Activated naive CD8-positive, alpha-beta T cell treated with anti-CD3 and anti-CD28 coated beads for 36 hours (primary cell): ENCODE measurements at regions not wholly inside any gene's neighbourhood (a gene's known extent, or its start where the extent isn't known, plus 50 kb on each side); places are given as distances from the start of the nearest gene placed in this dataset.

ENCODE experiments used
- DNase-seq: peaks from one replicate; pipeline ENCODE4 v3.0.0; 2021
- H3K27ac Mint-ChIP-seq: one replicate; pipeline ENCODE4 v1.8.0; 2022; ENCODE audit warnings: mild to moderate bottlenecking, moderate library complexity, mixed read lengths
- H3K27me3 Mint-ChIP-seq: one replicate; pipeline ENCODE4 v1.8.0; 2022; ENCODE audit warnings: mild to moderate bottlenecking, mixed read lengths
- H3K36me3 Mint-ChIP-seq: one replicate; pipeline ENCODE4 v1.8.0; 2021; ENCODE audit warnings: mild to moderate bottlenecking, mixed read lengths
- H3K4me1 Mint-ChIP-seq: one replicate; pipeline ENCODE4 v1.8.0; 2021; ENCODE audit warnings: mixed read lengths
- H3K4me3 Mint-ChIP-seq: one replicate; pipeline ENCODE4 v1.8.0; 2022; ENCODE audit warnings: mild to moderate bottlenecking, moderate library complexity, mixed read lengths
- H3K9me3 Mint-ChIP-seq: one replicate; pipeline ENCODE4 v1.8.0; 2022; ENCODE audit warnings: mixed read lengths

- Mint-ChIP-seq H3K4me1 (no peaks in the 10 kb centered on the region), H3K27ac (no peak overlapping the region), H3K27me3 (peaks cover 8% of the 10 kb centered on the region), H3K4me3 (no peak overlapping the region), H3K9me3 (no peaks in the 10 kb centered on the region), H3K36me3 (no peaks in the 10 kb centered on the region)
- no peak for DNase-seq
Measured at GRCh38 chr2:114049280-114049679, 159.4 kb downstream of the ACTR3 start.

GRCh38 chr2:114049826-114050225 lies 159.9 kb downstream of the ACTR3 start:
- no peak for DNase-seq
- H3K4me1 Mint-ChIP-seq = no peaks in the 10 kb centered on the region
- H3K4me3 Mint-ChIP-seq = no peak overlapping the region
- no peaks in the 10 kb centered on the region for H3K9me3 Mint-ChIP-seq
- peaks cover 8% of the 10 kb centered on the region for H3K27me3 Mint-ChIP-seq
- H3K27ac Mint-ChIP-seq = no peak overlapping the region
- H3K36me3 Mint-ChIP-seq = no peaks in the 10 kb centered on the region

DNA sequence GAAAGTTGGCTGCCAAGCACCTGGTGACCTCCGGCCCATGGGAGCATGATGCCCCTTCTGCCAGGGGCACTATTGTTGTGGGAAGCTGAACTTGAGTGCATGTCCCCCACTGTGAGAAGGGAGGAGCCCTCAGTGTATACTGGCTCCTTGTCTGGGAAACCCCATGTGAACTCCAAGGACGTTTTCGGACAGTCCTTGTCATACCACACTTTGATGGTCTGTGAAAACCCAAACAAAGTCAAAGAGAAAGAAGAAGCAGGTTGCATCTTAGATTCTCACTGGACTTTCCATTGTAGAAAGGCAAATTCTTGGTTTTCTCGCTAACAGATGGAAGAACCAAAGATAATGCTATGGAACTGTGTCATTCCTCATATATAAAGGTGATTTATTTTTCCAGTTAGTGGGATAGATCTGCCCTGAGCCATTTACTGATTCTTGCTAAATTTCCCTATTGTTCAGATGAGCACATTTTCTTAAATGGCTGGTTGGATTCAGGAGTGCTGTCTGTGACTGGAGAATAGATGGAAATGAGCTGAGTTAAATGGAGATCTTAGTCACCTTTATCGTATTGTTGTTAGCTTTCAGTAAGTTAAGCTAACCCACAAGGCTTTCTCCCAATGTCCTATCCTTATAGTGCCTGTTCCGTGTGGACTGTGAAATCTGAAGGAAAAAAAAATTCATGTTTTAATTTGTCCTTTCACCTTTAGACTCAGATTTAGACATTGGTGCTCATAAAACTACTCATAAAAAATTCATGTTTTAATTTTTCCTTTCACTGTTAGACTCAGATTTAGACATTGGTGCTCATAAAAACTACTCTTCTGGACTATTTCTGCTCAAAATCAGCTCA lies 166.6 kb downstream of the ACTR3 start:
- peaks cover 8% of the 10 kb centered on the region for H3K27me3 Mint-ChIP-seq
- H3K4me3 Mint-ChIP-seq = no peak overlapping the region
- DNase-seq = no peak
- H3K36me3 Mint-ChIP-seq = no peaks in the 10 kb centered on the region
- no peaks in the 10 kb centered on the region for H3K9me3 Mint-ChIP-seq
- no peaks in the 10 kb centered on the region for H3K4me1 Mint-ChIP-seq
- H3K27ac Mint-ChIP-seq = no peak overlapping the region

DNA sequence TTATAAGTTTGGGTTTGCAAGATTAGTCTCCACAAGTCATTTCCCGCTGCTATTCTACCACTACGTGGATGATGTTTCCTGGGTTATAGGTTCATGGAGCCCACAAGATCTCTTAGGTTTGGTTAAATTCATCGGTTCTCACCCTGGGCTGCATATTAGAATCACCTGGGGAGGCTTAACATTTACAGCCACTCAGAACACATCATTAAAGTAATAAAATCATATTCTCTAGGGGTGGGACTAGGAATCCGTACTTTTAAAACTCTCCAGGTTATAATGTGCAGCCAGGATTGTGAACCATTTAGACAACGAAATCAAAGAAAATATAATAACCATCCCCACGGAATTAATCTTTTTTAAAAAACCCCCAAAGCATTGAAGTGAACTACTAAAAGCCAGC lies 167.7 kb downstream of the ACTR3 start:
- Mint-ChIP-seq H3K36me3 (no peaks in the 10 kb centered on the region), H3K9me3 (no peaks in the 10 kb centered on the region), H3K27me3 (peaks cover 8% of the 10 kb centered on the region), H3K4me3 (no peak overlapping the region), H3K27ac (no peak overlapping the region), H3K4me1 (no peaks in the 10 kb centered on the region)
- no peak for DNase-seq

- DNase-seq = no peak
- H3K4me1 Mint-ChIP-seq = no peaks in the 10 kb centered on the region
- H3K27ac Mint-ChIP-seq = no peak overlapping the region
- H3K27me3 Mint-ChIP-seq = peaks cover 8% of the 10 kb centered on the region
- no peaks in the 10 kb centered on the region for H3K36me3 Mint-ChIP-seq
- H3K9me3 Mint-ChIP-seq = no peaks in the 10 kb centered on the region
- no peak overlapping the region for H3K4me3 Mint-ChIP-seq
Measured at GRCh38 chr2:114061566-114062098, 171.7 kb downstream of the ACTR3 start.

DNA sequence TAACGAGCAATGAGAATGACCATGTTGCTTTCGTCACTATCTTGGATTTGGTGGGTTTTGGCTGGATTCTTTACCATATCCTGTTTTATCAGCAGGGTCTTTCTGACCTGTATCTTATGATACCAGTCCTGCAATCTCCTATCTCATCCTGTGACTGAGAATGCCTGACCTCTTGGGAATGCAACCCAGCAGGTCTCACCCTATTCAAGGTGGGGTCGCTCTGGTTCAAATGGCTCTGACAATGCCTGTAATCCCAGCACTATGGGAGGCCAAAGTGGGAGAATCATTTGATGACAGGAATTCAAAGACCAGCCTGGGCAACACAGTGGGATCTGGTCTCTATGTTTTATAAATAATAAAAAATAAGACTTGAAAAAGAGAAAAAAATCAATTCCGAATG lies 173.5 kb downstream of the ACTR3 start:
- H3K4me3 Mint-ChIP-seq = no peak overlapping the region
- H3K4me1 Mint-ChIP-seq = no peaks in the 10 kb centered on the region
- H3K27me3 Mint-ChIP-seq = peaks cover 6% of the 10 kb centered on the region
- H3K27ac Mint-ChIP-seq = no peak overlapping the region
- DNase-seq = no peak
- H3K36me3 Mint-ChIP-seq = no peaks in the 10 kb centered on the region
- H3K9me3 Mint-ChIP-seq = no peaks in the 10 kb centered on the region

DNA sequence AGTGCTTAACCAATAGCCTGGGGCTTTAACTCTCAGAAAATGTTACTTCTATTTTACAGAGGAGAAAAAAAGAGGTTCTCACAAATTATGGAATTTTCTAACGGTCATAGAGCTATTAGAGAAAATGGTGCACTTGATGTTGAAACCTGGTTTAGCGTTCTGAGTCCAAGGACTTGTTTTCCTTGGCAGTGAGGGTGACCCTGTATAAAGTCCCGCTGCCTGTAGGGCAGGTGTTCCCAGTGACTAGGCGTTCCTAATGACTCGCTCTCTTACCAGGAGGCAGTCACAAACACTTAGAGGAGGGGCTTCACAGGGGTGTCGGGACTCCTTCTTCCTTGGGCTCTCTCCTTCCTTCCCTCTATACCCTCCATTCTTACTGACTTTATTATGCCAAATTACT lies 175.8 kb downstream of the ACTR3 start:
- peaks cover 12% of the 10 kb centered on the region for H3K27me3 Mint-ChIP-seq
- no peaks in the 10 kb centered on the region for H3K9me3 Mint-ChIP-seq
- no peak for DNase-seq
- H3K4me3 Mint-ChIP-seq = no peak overlapping the region
- H3K4me1 Mint-ChIP-seq = no peaks in the 10 kb centered on the region
- H3K27ac Mint-ChIP-seq = no peak overlapping the region
- H3K36me3 Mint-ChIP-seq = no peaks in the 10 kb centered on the region

- Mint-ChIP-seq H3K27me3 (peaks cover 12% of the 10 kb centered on the region), H3K27ac (no peak overlapping the region), H3K36me3 (no peaks in the 10 kb centered on the region)
Measured at GRCh38 chr2:114066186-114066747, 176.4 kb downstream of the ACTR3 start.

DNA sequence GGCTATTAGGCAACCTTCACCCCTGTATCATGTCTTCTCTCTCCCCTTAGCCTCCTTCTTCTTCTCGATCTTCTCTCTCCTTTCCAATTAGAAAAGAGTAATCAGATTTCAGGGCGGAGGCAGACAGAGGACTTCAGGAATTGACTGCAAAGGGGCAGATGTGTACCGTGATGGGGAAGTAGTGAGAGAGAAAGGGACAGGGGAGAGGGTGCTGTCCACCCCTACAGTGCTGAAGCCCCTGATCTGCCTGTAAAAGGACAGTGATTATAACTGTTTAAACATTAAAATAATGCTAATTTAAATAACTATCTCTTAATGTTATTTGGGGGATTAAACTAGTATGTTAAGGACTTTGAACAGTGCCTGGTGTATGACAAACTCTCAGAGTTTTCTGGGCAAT lies 178.5 kb downstream of the ACTR3 start:
- no peak overlapping the region for H3K27ac Mint-ChIP-seq
- no peaks in the 10 kb centered on the region for H3K4me1 Mint-ChIP-seq
- peaks cover 15% of the 10 kb centered on the region for H3K27me3 Mint-ChIP-seq
- no peaks in the 10 kb centered on the region for H3K36me3 Mint-ChIP-seq
- H3K9me3 Mint-ChIP-seq = no peaks in the 10 kb centered on the region
- DNase-seq = no peak
- no peak overlapping the region for H3K4me3 Mint-ChIP-seq

More at GRCh38 chr2:114066186-114066747, 176.4 kb downstream of the ACTR3 start:
- Mint-ChIP-seq H3K9me3 (no peaks in the 10 kb centered on the region), H3K4me3 (no peak overlapping the region), H3K4me1 (no peaks in the 10 kb centered on the region)
- no peak for DNase-seq

DNA sequence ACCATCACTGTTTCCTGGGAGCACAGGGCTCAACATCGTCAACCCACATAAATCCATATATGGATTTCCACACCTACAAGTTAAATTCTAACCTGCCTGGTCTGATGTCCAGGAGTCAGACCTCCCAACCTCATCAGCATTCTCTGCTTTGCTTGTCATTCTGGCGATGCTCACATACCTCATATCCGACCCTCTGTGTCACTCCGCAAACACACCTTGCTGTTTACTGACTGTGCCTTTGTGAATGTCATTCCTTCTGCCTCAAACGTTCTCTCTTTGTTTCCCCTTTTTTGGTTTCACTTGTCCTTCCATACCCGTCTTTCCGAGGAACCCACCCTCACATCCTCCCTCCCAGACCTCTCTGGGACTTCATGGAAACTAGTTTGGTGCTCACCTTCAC lies 187.1 kb downstream of the ACTR3 start:
- no peak for DNase-seq
- no peaks in the 10 kb centered on the region for H3K36me3 Mint-ChIP-seq
- peaks cover 21% of the 10 kb centered on the region for H3K27me3 Mint-ChIP-seq
- H3K27ac Mint-ChIP-seq = no peak overlapping the region
- no peak overlapping the region for H3K4me3 Mint-ChIP-seq
- no peaks in the 10 kb centered on the region for H3K9me3 Mint-ChIP-seq
- no peaks in the 10 kb centered on the region for H3K4me1 Mint-ChIP-seq

DNA sequence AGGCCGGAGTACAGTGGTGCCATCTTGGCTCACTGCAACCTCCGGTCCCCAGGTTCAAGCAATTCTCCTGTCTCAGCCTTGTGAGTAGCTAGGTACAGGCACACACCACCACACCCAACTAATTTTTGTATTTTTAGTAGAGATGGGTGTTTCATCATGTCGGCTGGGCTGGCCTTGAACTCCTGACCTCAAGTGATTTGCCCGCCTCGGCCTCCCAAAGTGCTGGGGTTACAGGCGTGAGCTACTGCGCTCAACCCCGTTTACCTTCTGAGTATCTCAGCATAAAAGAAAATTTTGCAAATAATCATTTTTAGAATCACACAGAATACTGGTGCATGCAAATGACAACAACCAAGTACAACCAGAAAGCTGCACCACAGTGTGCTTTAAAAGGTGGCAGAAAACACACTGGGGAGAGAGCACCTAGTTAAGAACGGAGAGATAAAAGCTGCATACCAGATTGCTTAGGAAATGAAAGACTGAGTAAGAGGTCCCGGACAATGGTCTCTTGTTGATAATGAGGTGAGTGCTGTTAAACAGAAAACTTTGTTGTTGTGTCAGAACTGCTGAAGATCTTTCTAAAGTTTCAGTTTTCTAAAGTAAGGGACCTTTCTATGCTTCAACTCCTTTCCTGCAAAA lies 189.6 kb downstream of the ACTR3 start:
- H3K4me1 Mint-ChIP-seq = no peaks in the 10 kb centered on the region
- peaks cover 24% of the 10 kb centered on the region for H3K27me3 Mint-ChIP-seq
- H3K4me3 Mint-ChIP-seq = no peak overlapping the region
- DNase-seq = no peak
- H3K9me3 Mint-ChIP-seq = no peaks in the 10 kb centered on the region
- H3K27ac Mint-ChIP-seq = no peak overlapping the region
- H3K36me3 Mint-ChIP-seq = no peaks in the 10 kb centered on the region

- DNase-seq = no peak
- H3K9me3 Mint-ChIP-seq = no peaks in the 10 kb centered on the region
- H3K36me3 Mint-ChIP-seq = no peaks in the 10 kb centered on the region
- no peaks in the 10 kb centered on the region for H3K4me1 Mint-ChIP-seq
- no peak overlapping the region for H3K27ac Mint-ChIP-seq
- peaks cover 22% of the 10 kb centered on the region for H3K27me3 Mint-ChIP-seq
- H3K4me3 Mint-ChIP-seq = no peak overlapping the region
Measured at GRCh38 chr2:114082731-114083433, 193.0 kb downstream of the ACTR3 start.

DNA sequence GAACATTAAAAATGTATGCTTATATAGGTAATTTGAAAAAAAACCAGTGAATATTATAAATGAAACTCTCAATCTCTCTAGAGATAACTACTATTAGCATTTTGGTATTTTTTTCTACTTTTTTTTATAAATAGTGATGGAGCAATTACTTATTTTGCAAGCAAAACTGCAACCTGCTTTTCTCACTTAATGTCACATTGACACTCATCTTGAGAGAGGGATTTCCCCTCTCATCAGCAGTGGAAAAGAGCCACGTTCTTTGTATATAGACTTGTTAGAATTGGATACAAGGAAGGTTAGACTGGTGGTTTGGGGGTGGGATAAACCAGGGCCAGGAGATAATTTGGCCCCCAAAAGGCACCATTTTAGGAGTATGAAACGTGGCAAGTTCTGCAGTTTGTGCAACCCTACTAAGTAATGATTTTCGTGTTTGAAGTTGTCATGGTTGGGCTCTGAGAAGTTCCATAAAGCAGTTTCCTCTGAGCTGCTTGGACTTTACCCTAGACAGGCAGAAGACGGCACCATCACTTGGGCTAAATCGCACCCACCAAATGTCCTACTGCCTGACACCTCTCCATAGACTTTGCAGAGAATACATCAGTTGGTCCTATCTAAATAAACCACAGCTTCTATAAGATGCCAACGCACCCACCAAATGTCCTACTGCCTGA lies 194.0 kb downstream of the ACTR3 start:
- no peak overlapping the region for H3K4me3 Mint-ChIP-seq
- H3K36me3 Mint-ChIP-seq = no peaks in the 10 kb centered on the region
- no peaks in the 10 kb centered on the region for H3K9me3 Mint-ChIP-seq
- H3K27me3 Mint-ChIP-seq = peaks cover 18% of the 10 kb centered on the region
- DNase-seq = no peak
- H3K4me1 Mint-ChIP-seq = no peaks in the 10 kb centered on the region
- no peak overlapping the region for H3K27ac Mint-ChIP-seq

- Mint-ChIP-seq H3K4me3 (no peak overlapping the region), H3K27me3 (peaks cover 18% of the 10 kb centered on the region), H3K4me1 (no peaks in the 10 kb centered on the region), H3K9me3 (no peaks in the 10 kb centered on the region), H3K36me3 (no peaks in the 10 kb centered on the region), H3K27ac (no peak overlapping the region)
- DNase-seq = no peak
Measured at GRCh38 chr2:114085238-114085637, 195.3 kb downstream of the ACTR3 start.
